Nephron progenitor cell (in vitro differentiated cells): ENCODE measurements at regions not wholly inside any gene's neighbourhood (a gene's known extent, or its start where the extent isn't known, plus 50 kb on each side); places are given as distances from the start of the nearest gene placed in this dataset.

Source experiments
- DNase-seq: peaks from one replicate; pipeline ENCODE4 v3.0.0; 2021
- H3K27ac Mint-ChIP-seq: 2 replicates; pipeline ENCODE4 v1.8.0; 2021; ENCODE audit warnings: mild to moderate bottlenecking, moderate library complexity, mixed read lengths
- H3K27me3 Mint-ChIP-seq: 2 replicates; pipeline ENCODE4 v1.8.0; 2021; ENCODE audit warnings: mild to moderate bottlenecking, low read depth, mixed read lengths; ENCODE audit not compliant: poor library complexity
- H3K36me3 Mint-ChIP-seq: 2 replicates; pipeline ENCODE4 v1.8.0; 2021; ENCODE audit warnings: low read depth, mixed read lengths
- H3K4me1 Mint-ChIP-seq: 2 replicates; pipeline ENCODE4 v1.8.0; 2021; ENCODE audit warnings: mixed read lengths
- H3K4me3 Mint-ChIP-seq: 2 replicates; pipeline ENCODE4 v1.8.0; 2021; ENCODE audit warnings: mild to moderate bottlenecking, moderate library complexity, mixed read lengths
- H3K9me3 Mint-ChIP-seq: 2 replicates; pipeline ENCODE4 v1.8.0; 2021; ENCODE audit warnings: mild to moderate bottlenecking, moderate library complexity, mixed read lengths
- CTCF ChIP-seq: fragments of 200-600 bp; sonication (generic); IDR thresholded peaks from 2 replicates; pipeline ENCODE4 v1.5.0; 2021; ENCODE audit warnings: antibody characterized with exemption

- DNase-seq, result no peak
- Mint-ChIP-seq H3K27ac (no peak overlapping the region), H3K36me3 (no peaks in the 10 kb centered on the region), H3K4me3 (no peak overlapping the region), H3K27me3 (no peaks in the 10 kb centered on the region), H3K9me3 (peaks cover 7% of the 10 kb centered on the region), H3K4me1 (no peaks in the 10 kb centered on the region)
- TF ChIP-seq CTCF, result no peak
These were observed 297.3 kb upstream of the ADAMTS9 start for GRCh38 chr3:64985072-64985471.

- H3K36me3 Mint-ChIP-seq, result no peaks in the 10 kb centered on the region
- no peak for TF ChIP-seq CTCF
- DNase-seq, result no peak
These were observed 296.0 kb upstream of the ADAMTS9 start for GRCh38 chr3:64983583-64984359.

GRCh38 chr3:64977308-64978100 is 289.7 kb upstream of the ADAMTS9 start:
- no peak for TF ChIP-seq CTCF
- Mint-ChIP-seq H3K27me3 (no peaks in the 10 kb centered on the region), H3K27ac (no peak overlapping the region), H3K9me3 (no peaks in the 10 kb centered on the region), H3K36me3 (no peaks in the 10 kb centered on the region), H3K4me1 (peaks cover 13% of the 10 kb centered on the region), H3K4me3 (no peak overlapping the region)
- no peak for DNase-seq

More at GRCh38 chr3:64983583-64984359, 296.0 kb upstream of the ADAMTS9 start:
- Mint-ChIP-seq H3K4me3 (no peak overlapping the region), H3K4me1 (no peaks in the 10 kb centered on the region), H3K27ac (no peak overlapping the region), H3K9me3 (peaks cover 7% of the 10 kb centered on the region), H3K27me3 (no peaks in the 10 kb centered on the region)

GRCh38 chr3:64976456-64976855 is 288.7 kb upstream of the ADAMTS9 start:
- no peaks in the 10 kb centered on the region for H3K9me3 Mint-ChIP-seq
- H3K4me1 Mint-ChIP-seq, result peaks cover 22% of the 10 kb centered on the region
- H3K36me3 Mint-ChIP-seq, result no peaks in the 10 kb centered on the region
- no peaks in the 10 kb centered on the region for H3K27me3 Mint-ChIP-seq
- no peak overlapping the region for H3K27ac Mint-ChIP-seq
- no peak for TF ChIP-seq CTCF
- no peak overlapping the region for H3K4me3 Mint-ChIP-seq
- no peak for DNase-seq

- Mint-ChIP-seq H3K27me3 (peaks cover 6% of the 10 kb centered on the region), H3K27ac (no peak overlapping the region), H3K4me1 (peaks cover 32% of the 10 kb centered on the region), H3K4me3 (no peak overlapping the region), H3K36me3 (no peaks in the 10 kb centered on the region), H3K9me3 (no peaks in the 10 kb centered on the region)
- TF ChIP-seq CTCF, result no peak
- DNase-seq, result no peak
These were observed 287.3 kb upstream of the ADAMTS9 start for GRCh38 chr3:64975147-64975546.
